Caco-2 (cell line): ENCODE measurements at regions not wholly inside any gene's neighbourhood (a gene's known extent, or its start where the extent isn't known, plus 50 kb on each side); places are given as distances from the start of the nearest gene placed in this dataset.

Experiments used
- BruUV-seq: library from RNA; stranded (reverse); fragments of 400-500 nt; replicated peaks from 2 replicates; lab custom pipeline; 2021; lab: Mats Ljungman, UMichigan
- CTCF ChIA-PET: fragments of 300-600 bp; sonication (Branson Sonifier 250); formaldehyde crosslinking; loops from one replicate; lab custom pipeline; 2022; ENCODE audit warnings: antibody characterized with exemption; lab: Charles Lee
- POLR2A ChIA-PET: fragments of 300-600 bp; sonication (Branson Sonifier 250); formaldehyde crosslinking; loops from one replicate; lab custom pipeline; 2022; ENCODE audit warnings: antibody characterized with exemption; lab: Charles Lee
- DNase-seq, 2 experiments: peaks; one replicate each; pipeline versions ENCODE4 v3.0.0 to v3.0.0-alpha.2; 2020 to 2022
- H3K27me3 ChIP-seq: replicated peaks from 2 replicates; pipeline ENCODE4 v1.6.0; 2011; ENCODE audit warnings: low read length; ENCODE audit not compliant: control insufficient read depth, insufficient read depth
- H3K36me3 ChIP-seq: 2 replicates; pipeline ENCODE4 v1.5.1; 2011; ENCODE audit warnings: low read length; ENCODE audit not compliant: control insufficient read depth, insufficient read depth
- H3K4me1 ChIP-seq: fragments of 250-450 bp; sonication (Bioruptor Pico); 2 replicates; pipeline ENCODE4 v1.5.1; 2020; ENCODE audit warnings: mild to moderate bottlenecking
- H3K4me3 ChIP-seq: 2 replicates; pipeline ENCODE4 v1.5.1; 2011; ENCODE audit warnings: low read depth, mild to moderate bottlenecking, control low read depth, low read length
- H3K9me3 ChIP-seq: fragments of 250-450 bp; sonication (Bioruptor Pico); 2 replicates; pipeline ENCODE4 v1.5.1; 2020; ENCODE audit warnings: mild to moderate bottlenecking, moderate library complexity
- H3K27ac Mint-ChIP-seq: one replicate; pipeline ENCODE4 v1.8.0; 2022; ENCODE audit warnings: mixed read lengths; ENCODE audit not compliant: unreplicated experiment
- H3K27me3 Mint-ChIP-seq: one replicate; pipeline ENCODE4 v1.8.0; 2022; ENCODE audit warnings: mixed read lengths; ENCODE audit not compliant: insufficient read depth, unreplicated experiment
- H3K36me3 Mint-ChIP-seq: one replicate; pipeline ENCODE4 v1.8.0; 2022; ENCODE audit warnings: mild to moderate bottlenecking, mixed read lengths; ENCODE audit not compliant: insufficient read depth, unreplicated experiment
- H3K4me1 Mint-ChIP-seq: one replicate; pipeline ENCODE4 v1.8.0; 2022; ENCODE audit warnings: low read depth, mixed read lengths; ENCODE audit not compliant: unreplicated experiment
- H3K4me3 Mint-ChIP-seq: one replicate; pipeline ENCODE4 v1.8.0; 2022; ENCODE audit warnings: mild to moderate bottlenecking, moderate library complexity, mixed read lengths; ENCODE audit not compliant: unreplicated experiment
- H3K9me3 Mint-ChIP-seq: one replicate; pipeline ENCODE4 v1.8.0; 2022; ENCODE audit warnings: mixed read lengths; ENCODE audit not compliant: unreplicated experiment
- CTCF ChIP-seq, 2 experiments: fragments of 200-600 bp in 1 of 2; IDR thresholded peaks; 1 replicate in 1 of 2; 2 replicates in 1 of 2; pipeline versions ENCODE4 v1.5.1 to v1.8.0; 2011 to 2022; ENCODE audit warnings: antibody characterized with exemption in 1 of 2, control low read depth in 1 of 2, inconsistent platforms in 1 of 2, low read depth in 1 of 2, low read length in 1 of 2, mild to moderate bottlenecking in 1 of 2, moderate library complexity in 1 of 2; ENCODE audit not compliant: insufficient read depth in 1 of 2, severe bottlenecking in 1 of 2, unreplicated experiment in 1 of 2
- intact Hi-C: fragments of 100-400 bp; cut with micrococcal nuclease; formaldehyde crosslinking; loops from one replicate; pipeline ENCODE4 v1.10.0; 2022; ENCODE audit not compliant: unreplicated experiment

GRCh38 chr5:27524515-27524914, 486.1 kb upstream of the CDH9 start:
- no peaks in the 10 kb centered on the region for H3K36me3 Mint-ChIP-seq
- H3K4me3 Mint-ChIP-seq: no peak overlapping the region
- no peak for TF ChIP-seq CTCF (IDR thresholded peaks at IDR 0.05; ENCODE audit: insufficient read depth in 1 of 2, low read depth in 1 of 2, low read length in 1 of 2, severe bottlenecking in 1 of 2, unreplicated experiment in 1 of 2)
- no peaks in the 10 kb centered on the region for H3K4me1 Mint-ChIP-seq
- ChIA-PET POLR2A (no interaction called here), CTCF (no interaction called here)
- no peaks in the 10 kb centered on the region for H3K27me3 ChIP-seq
- H3K27ac Mint-ChIP-seq: no peak overlapping the region
- H3K9me3 ChIP-seq: no peaks in the 10 kb centered on the region
- intact Hi-C loops: no loop called here
- no peaks in the 10 kb centered on the region for H3K36me3 ChIP-seq
- DNase-seq: no peak
- H3K27me3 Mint-ChIP-seq: no peaks in the 10 kb centered on the region
- BruUV-seq: no TSS peak
- H3K4me3 ChIP-seq: no peak overlapping the region
- no peaks in the 10 kb centered on the region for H3K4me1 ChIP-seq
- no peaks in the 10 kb centered on the region for H3K9me3 Mint-ChIP-seq

- no peaks in the 10 kb centered on the region for H3K36me3 ChIP-seq
- Mint-ChIP-seq H3K9me3 (no peaks in the 10 kb centered on the region), H3K4me3 (no peak overlapping the region), H3K27ac (no peak overlapping the region), H3K36me3 (no peaks in the 10 kb centered on the region), H3K4me1 (no peaks in the 10 kb centered on the region), H3K27me3 (no peaks in the 10 kb centered on the region)
- POLR2A ChIA-PET: no interaction called here
- H3K4me3 ChIP-seq: no peak overlapping the region
- no TSS peak for BruUV-seq
- H3K9me3 ChIP-seq: no peaks in the 10 kb centered on the region
- no peak for DNase-seq
- H3K27me3 ChIP-seq: no peaks in the 10 kb centered on the region
- H3K4me1 ChIP-seq: no peaks in the 10 kb centered on the region
- CTCF ChIA-PET: no interaction called here
- no peak for TF ChIP-seq CTCF (IDR thresholded peaks at IDR 0.05; ENCODE audit: insufficient read depth in 1 of 2, low read depth in 1 of 2, low read length in 1 of 2, severe bottlenecking in 1 of 2, unreplicated experiment in 1 of 2)
- intact Hi-C loops: no loop called here
These were observed 485.2 kb upstream of the CDH9 start for GRCh38 chr5:27523629-27524028.

- H3K4me1 Mint-ChIP-seq: no peaks in the 10 kb centered on the region
- Histone ChIP-seq H3K36me3 (no peaks in the 10 kb centered on the region), H3K27me3 (no peaks in the 10 kb centered on the region), H3K4me3 (no peak overlapping the region), H3K4me1 (no peaks in the 10 kb centered on the region), H3K9me3 (no peaks in the 10 kb centered on the region)
- no peak for DNase-seq
- no peaks in the 10 kb centered on the region for H3K36me3 Mint-ChIP-seq
- intact Hi-C loops: no loop called here
- BruUV-seq: no TSS peak
- POLR2A ChIA-PET: no interaction called here
- no peak for TF ChIP-seq CTCF (IDR thresholded peaks at IDR 0.05; ENCODE audit: insufficient read depth in 1 of 2, low read depth in 1 of 2, low read length in 1 of 2, severe bottlenecking in 1 of 2, unreplicated experiment in 1 of 2)
- H3K27ac Mint-ChIP-seq: no peak overlapping the region
- H3K27me3 Mint-ChIP-seq: no peaks in the 10 kb centered on the region
- no peaks in the 10 kb centered on the region for H3K9me3 Mint-ChIP-seq
- H3K4me3 Mint-ChIP-seq: no peak overlapping the region
- CTCF ChIA-PET: no interaction called here
These were observed 478.1 kb upstream of the CDH9 start for GRCh38 chr5:27516437-27516836.
